ENCODE measurements at regions not wholly inside any gene's neighbourhood (a gene's known extent, or its start where the extent isn't known, plus 50 kb on each side); places are given as distances from the start of the nearest gene placed in this dataset.

DNA sequence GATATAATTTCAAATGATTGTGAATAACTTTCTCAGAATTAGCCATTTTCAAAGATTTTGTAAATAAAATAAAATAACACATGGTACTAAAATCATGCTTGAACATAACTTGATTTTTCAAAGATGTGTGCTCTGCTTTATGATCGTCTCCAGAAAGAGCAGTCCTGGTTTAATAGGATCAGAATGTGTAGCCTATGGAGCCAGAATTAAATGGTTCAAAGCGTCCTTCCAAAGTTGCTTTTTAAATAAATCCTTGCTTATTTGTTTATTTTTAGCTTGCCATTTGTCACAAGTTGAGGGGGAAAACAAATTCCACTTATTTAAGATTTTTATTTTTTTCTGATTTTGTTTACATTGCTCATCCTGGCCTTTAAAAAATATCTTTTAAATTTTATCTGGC lies 123.7 kb upstream of the SPRED1 start:
- TF ChIP-seq, protein P1, sequence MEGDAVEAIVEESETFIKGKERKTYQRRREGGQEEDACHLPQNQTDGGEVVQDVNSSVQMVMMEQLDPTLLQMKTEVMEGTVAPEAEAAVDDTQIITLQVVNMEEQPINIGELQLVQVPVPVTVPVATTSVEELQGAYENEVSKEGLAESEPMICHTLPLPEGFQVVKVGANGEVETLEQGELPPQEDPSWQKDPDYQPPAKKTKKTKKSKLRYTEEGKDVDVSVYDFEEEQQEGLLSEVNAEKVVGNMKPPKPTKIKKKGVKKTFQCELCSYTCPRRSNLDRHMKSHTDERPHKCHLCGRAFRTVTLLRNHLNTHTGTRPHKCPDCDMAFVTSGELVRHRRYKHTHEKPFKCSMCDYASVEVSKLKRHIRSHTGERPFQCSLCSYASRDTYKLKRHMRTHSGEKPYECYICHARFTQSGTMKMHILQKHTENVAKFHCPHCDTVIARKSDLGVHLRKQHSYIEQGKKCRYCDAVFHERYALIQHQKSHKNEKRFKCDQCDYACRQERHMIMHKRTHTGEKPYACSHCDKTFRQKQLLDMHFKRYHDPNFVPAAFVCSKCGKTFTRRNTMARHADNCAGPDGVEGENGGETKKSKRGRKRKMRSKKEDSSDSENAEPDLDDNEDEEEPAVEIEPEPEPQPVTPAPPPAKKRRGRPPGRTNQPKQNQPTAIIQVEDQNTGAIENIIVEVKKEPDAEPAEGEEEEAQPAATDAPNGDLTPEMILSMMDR (conservative IDR thresholded peaks at IDR 0.05; ENCODE audit: low read depth, low read length) = no peak
- no peak for TF ChIP-seq EZH2phosphoT487 (IDR thresholded peaks at IDR 0.05; ENCODE audit: borderline replicate concordance, low read length)
